ENCODE measurements at regions not wholly inside any gene's neighbourhood (a gene's known extent, or its start where the extent isn't known, plus 50 kb on each side); places are given as distances from the start of the nearest gene placed in this dataset.

- in situ Hi-C loops (cut with MboI; ENCODE audit: low sequenced_read_pairs) = no loop called here
Observed at GRCh38 chr5:99926463-99926862, 608.7 kb upstream of the FAM174A start.

GRCh38 chr5:99922386-99922785 lies 612.8 kb upstream of the FAM174A start:
- in situ Hi-C loops (cut with MboI; ENCODE audit: low sequenced_read_pairs) = no loop called here

DNA sequence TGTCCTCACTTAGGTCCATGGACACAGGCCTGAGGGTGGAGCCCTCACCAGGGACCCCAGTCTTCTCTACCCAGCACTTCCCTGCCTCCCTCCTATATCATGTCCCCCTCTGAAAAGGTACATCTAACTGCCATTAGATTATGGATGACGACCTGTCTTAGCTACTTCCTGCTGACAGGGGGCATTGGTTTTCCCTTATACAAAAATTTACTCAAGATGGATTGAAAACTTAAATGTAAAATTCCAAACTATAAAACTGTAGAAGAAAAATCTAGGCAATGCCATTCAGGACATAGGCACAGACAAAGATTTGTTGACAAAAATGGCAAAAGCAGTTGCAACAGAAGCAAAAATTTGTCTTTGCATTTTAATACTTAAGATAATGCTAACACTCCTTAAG lies 623.2 kb upstream of the FAM174A start:
- in situ Hi-C loops (cut with MboI; ENCODE audit: low sequenced_read_pairs) = no loop called here

DNA sequence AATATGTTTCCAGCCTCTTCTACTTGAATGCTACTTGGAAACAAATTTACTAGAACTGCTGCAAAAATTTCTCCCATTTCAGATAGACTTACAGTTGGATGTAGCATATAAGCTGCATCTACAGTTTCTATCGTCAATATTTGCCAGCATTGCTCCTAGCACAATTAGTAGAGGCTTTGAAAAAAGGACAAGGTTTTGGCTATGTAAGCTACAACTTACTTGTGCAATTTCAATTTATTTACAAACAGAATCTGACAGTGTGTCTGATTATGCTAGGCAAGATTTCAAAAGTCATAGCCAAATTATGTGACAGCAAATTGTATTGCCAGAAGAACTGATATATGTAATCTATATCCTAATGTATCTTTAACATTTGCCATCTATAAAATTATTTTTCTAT lies 628.4 kb upstream of the FAM174A start:
- in situ Hi-C loops (cut with MboI; ENCODE audit: low sequenced_read_pairs) = no loop called here

DNA sequence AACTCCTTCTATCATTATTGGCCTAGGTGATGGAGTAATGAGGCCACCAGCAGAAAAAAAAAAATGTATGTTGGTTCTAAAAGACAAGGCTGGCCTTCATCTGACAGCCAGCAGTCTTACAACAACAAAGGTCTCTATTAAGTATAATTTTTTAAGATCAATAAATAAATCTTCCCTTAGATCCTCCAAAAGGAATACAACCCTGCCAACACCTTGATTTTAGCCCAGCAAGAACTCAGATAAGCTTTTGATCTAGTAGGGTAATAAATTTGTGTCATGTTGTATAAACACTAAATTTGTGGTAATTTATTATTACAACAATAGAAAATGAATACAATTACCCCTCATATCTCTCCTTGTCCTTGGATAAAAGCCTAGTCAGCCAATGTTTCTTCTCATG lies 633.2 kb upstream of the FAM174A start:
- in situ Hi-C loops (cut with MboI; ENCODE audit: low sequenced_read_pairs) = no loop called here

- in situ Hi-C loops (cut with MboI; ENCODE audit: low sequenced_read_pairs) = no loop called here
Observed at GRCh38 chr5:99900302-99900852, 634.8 kb upstream of the FAM174A start.

- in situ Hi-C loops (cut with MboI; ENCODE audit: low sequenced_read_pairs) = no loop called here
Observed at GRCh38 chr5:99879791-99880511, 655.2 kb upstream of the FAM174A start.

GRCh38 chr5:99878830-99879229 lies 656.3 kb upstream of the FAM174A start:
- in situ Hi-C loops (cut with MboI; ENCODE audit: low sequenced_read_pairs) = no loop called here

- in situ Hi-C loops (cut with MboI; ENCODE audit: low sequenced_read_pairs) = no loop called here
Observed at GRCh38 chr5:99866740-99867139, 668.4 kb upstream of the FAM174A start.

DNA sequence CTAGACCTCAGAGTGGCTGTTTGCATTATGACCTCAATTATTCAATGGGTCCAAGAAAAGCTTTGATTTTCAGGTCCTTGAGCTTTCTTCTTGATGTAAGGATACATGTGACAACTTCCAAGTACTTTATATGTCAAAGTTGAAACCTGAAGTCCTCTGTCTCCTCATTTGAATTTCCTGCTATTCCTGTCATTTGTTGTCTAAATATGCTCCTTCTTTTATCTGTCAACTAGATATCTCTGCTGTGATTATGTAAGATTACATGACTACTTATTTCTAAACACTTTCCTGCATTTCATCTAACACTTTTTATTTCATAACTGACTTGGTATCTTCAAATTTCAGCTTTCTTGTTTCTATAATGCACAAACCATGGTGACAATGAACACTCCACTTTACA lies 670.0 kb upstream of the FAM174A start:
- in situ Hi-C loops (cut with MboI; ENCODE audit: low sequenced_read_pairs) = no loop called here

DNA sequence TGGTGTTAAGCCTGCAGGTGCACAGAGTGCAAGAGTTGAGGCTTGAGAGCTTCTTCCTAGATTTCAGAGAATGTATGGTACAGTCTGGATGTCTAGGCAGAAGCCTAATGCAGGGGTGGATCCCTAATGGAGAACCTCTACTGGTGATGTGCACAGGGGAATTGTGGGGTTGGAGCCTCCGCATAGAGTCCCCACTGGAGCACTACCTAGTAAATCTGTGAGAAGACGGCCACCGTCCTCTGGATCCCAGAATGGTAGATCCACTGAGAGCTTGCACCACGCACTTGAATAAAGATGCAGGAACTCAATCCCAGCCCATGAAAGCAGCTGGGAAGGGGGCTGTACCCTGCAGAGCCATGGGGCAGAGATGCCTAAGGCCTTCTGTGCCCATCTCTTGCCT lies 699.4 kb upstream of the FAM174A start:
- in situ Hi-C loops (cut with MboI; ENCODE audit: low sequenced_read_pairs) = no loop called here

DNA sequence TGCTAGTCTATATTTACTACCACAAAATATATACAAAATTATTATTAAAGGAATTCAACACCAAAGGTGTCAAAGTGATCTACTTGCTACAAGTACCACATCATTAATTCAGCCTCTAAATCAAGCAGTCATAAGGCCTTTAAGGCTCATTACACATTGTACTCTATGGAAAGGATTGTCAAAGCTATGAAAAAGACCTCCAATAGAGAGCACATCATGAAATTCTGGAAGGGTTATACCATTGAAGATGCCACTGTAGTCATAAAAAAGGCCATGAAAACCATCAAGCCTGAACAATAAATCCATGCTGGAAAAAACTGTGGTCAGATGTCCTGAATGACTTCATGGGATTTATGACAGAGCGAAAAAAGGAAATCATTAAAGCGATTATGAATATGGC lies 708.0 kb upstream of the FAM174A start:
- in situ Hi-C loops (cut with MboI; ENCODE audit: low sequenced_read_pairs) = no loop called here

GRCh38 chr5:99817796-99818195 lies 717.4 kb upstream of the FAM174A start:
- in situ Hi-C loops (cut with MboI; ENCODE audit: low sequenced_read_pairs) = no loop called here

DNA sequence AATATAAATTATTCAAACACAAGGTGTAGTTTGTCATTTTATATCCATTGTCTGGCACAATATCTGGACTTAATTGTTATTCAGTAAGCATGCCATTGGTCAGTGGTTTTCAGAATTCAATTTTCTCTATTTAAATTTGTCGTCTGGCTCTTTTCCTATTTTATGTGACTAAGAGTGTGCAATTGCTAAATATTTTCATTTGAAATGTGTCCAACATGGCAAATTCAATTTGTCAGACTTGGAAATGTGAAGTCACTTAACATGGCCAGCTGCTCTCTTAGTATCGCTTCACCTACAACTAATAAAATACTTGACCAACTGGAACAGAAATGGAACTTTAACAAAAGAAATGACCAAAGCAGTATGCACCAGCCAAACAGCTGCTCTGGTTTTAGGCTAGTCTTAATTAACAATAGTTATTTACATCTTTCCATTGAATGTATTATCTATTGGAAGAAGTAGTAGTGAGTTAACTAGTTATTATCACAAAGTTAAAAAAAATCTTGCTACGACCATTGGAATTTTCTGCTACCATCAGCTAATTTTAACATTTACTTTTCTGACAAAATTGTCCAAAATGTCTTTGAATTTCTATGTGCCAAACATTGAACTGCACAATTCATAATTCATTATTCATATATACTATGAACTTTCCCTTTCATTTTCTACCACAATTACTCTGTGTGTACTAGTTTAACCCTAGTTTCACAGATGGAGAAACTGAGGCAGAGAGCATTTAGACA lies 720.7 kb upstream of the FAM174A start:
- in situ Hi-C loops (cut with MboI; ENCODE audit: low sequenced_read_pairs) = no loop called here

- in situ Hi-C loops (cut with MboI; ENCODE audit: low sequenced_read_pairs) = no loop called here
Observed at GRCh38 chr5:99808657-99809230, 726.4 kb upstream of the FAM174A start.

DNA sequence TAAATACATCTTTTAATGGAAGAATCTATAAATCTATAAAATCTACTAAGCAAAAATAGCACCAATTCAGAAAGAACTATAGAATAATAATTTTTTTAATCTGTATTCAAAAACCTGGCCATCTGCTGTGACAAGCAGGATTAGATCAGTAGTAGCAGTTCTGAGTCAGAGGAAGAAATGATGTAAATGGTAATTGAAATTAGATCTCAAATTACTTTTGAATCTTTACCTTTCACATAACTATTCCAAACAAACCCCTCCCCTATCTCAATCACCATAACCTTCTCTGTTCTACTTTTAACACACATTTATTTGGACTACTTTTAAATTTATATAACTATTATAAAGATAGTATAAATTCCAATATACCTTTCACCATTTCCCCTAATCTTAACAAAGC lies 727.8 kb upstream of the FAM174A start:
- in situ Hi-C loops (cut with MboI; ENCODE audit: low sequenced_read_pairs) = no loop called here

DNA sequence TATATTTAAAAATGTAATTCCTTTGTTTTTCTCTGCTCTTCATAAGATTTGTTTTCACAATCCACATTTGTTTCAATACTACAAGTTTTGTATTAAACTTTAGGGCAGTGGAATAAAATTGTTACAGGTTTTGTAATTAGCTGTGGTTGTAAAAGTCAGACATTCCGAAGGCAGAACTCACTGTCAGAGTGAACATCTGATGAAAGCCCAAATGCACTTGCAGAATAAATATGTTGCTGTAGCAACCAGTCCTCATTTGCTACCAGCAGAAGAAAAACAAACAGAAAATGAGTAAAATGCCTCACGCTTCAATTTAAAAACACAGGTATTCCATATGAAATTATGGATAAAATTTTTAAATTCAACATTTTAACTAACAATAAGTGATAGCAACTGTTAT lies 740.1 kb upstream of the FAM174A start:
- in situ Hi-C loops (cut with MboI; ENCODE audit: low sequenced_read_pairs) = no loop called here

DNA sequence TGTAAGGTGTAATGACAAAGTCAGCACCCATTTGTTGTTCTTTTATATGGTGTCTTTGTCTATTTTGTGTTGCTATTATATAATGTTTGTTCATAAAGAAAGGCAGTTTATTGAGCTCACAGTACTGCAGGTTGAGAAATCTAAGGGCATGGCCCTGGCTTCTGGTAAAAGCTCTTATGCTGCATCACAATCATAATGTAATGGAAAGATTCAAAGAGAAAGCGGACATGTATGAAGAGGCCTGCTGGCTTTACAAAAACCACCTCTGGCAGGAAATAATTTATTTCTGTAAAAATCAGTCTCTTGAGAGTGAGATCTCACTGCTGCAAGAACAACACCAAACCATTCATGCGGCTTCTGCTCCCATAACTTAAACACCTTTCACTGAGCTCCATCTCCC lies 746.7 kb upstream of the FAM174A start:
- in situ Hi-C loops (cut with MboI; ENCODE audit: low sequenced_read_pairs) = no loop called here

DNA sequence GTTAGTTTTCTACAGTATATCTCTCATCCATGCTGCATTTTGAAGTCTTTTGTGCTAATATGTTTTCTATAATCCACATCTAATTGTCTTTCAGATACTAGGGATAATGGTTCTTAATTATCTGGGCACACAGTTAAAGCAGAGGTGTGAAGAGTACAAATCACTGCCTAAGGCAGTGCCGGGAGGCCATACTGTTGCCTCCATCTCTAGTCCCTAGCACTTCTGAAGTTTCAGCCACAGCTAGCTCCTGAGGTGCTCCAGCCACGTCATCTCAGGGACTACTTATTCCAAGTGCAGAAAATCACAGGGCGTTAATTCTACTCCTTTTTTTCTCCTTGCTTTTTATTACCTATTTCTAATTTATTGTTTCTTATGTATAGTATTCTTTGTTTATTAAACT lies 760.0 kb upstream of the FAM174A start:
- in situ Hi-C loops (cut with MboI; ENCODE audit: low sequenced_read_pairs) = no loop called here

DNA sequence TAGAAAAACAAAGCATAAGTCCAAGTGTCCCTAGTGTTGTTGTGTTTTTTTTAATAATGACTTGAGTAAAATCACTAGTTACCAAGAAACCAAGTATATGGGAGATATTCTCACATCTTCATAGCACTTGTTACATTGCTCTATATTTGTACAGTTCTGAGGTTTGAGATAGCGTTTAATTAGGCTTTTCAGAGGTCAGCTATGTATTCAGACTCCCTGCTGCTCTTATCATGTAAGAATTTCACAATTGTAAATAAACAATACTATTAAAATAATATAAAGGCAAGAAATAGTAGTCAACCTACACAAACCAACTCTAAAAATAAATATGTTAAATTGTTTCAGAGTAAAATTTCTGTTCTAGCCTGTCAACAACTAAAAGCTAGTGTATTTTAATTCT lies 761.9 kb upstream of the FAM174A start:
- in situ Hi-C loops (cut with MboI; ENCODE audit: low sequenced_read_pairs) = no loop called here

GRCh38 chr5:99771296-99771695 lies 763.9 kb upstream of the FAM174A start:
- in situ Hi-C loops (cut with MboI; ENCODE audit: low sequenced_read_pairs) = no loop called here

- in situ Hi-C loops (cut with MboI; ENCODE audit: low sequenced_read_pairs) = no loop called here
Observed at GRCh38 chr5:99765011-99765410, 770.2 kb upstream of the FAM174A start.

Data from HL-60/S4 treated with phorbol 12-myristate 13-acetate at 8.2 ng/mL for 4 days and 3 days (cell line).